ENCODE measurements at regions not wholly inside any gene's neighbourhood (a gene's known extent, or its start where the extent isn't known, plus 50 kb on each side); places are given as distances from the start of the nearest gene placed in this dataset.

GRCh38 chr14:21882226-21882625 is 208.6 kb upstream of the OR4E1 start:
- ChIA-PET CTCF (no interaction called here), POLR2A (no interaction called here)
- no peaks in the 10 kb centered on the region for H3K9me3 Mint-ChIP-seq
- H3K4me1 Mint-ChIP-seq, result peaks cover 4% of the 10 kb centered on the region
- H3K36me3 Mint-ChIP-seq (ENCODE audit: low read depth), result no peaks in the 10 kb centered on the region
- no peak for DNase-seq
- no peak overlapping the region for H3K4me3 Mint-ChIP-seq
- H3K27me3 Mint-ChIP-seq, result peaks cover 18% of the 10 kb centered on the region
- H3K27ac Mint-ChIP-seq, result no peak overlapping the region

- Mint-ChIP-seq H3K9me3 (no peaks in the 10 kb centered on the region), H3K4me1 (peaks cover 4% of the 10 kb centered on the region), H3K4me3 (no peak overlapping the region), H3K36me3 (ENCODE audit: low read depth) (no peaks in the 10 kb centered on the region), H3K27me3 (peaks cover 18% of the 10 kb centered on the region), H3K27ac (no peak overlapping the region)
- ChIA-PET CTCF (no interaction called here), POLR2A (no interaction called here)
- DNase-seq, result no peak
Observed at GRCh38 chr14:21880918-21881317, 207.3 kb upstream of the OR4E1 start.

DNA sequence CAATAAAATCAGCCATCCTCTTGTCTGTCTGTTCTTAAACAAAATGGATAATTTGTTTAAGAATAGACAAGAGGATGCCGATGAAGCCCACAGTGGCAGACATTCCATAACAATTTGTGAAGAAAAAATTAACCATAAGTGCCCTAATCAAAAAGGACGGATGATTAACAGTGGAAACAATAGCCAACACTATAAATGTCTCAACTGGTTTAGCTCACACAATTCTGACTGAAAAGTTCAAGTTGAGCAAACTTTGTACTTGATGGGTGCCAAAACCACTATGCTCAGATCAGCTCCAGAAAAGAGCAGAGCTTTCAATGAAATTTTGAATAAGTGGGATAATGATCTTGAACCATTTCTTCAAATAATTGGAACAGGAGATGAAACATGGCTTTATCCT is 202.2 kb upstream of the OR4E1 start:
- Mint-ChIP-seq H3K27ac (no peak overlapping the region), H3K4me3 (no peak overlapping the region), H3K36me3 (ENCODE audit: low read depth) (no peaks in the 10 kb centered on the region), H3K27me3 (peaks cover 2% of the 10 kb centered on the region), H3K9me3 (no peaks in the 10 kb centered on the region), H3K4me1 (peaks cover 28% of the 10 kb centered on the region)
- POLR2A ChIA-PET, result no interaction called here
- DNase-seq, result no peak
- CTCF ChIA-PET, result interaction anchor here (0.6 to 0.8 kb wide), 3 partner anchors 26 to 714 kb away, joined by 3 read pairs; no protein-coding TSS in a partner anchor

DNA sequence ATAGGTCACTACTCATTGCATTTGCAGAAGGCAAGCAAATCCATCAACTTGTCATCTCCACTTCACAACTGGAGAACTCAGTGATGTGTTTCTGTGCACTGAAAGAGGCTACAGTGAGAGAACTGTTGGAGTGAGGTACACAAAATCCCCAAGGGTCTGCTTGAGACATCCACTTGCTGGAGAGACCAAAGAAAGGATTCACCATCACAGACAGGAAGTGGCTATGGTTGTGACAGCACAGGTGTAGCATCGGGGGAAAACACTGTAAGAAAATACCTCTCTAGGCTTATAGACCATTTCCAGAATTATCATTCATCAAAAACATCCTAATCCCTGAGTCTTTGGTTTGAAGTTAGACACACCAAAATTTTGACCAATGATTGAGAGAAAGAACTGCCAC is 201.3 kb upstream of the OR4E1 start:
- Mint-ChIP-seq H3K4me1 (peaks cover 27% of the 10 kb centered on the region), H3K27ac (peak overlapping the region; percentile 76), H3K4me3 (peak overlapping the region; percentile 35), H3K36me3 (ENCODE audit: low read depth) (no peaks in the 10 kb centered on the region), H3K27me3 (peaks cover 2% of the 10 kb centered on the region), H3K9me3 (no peaks in the 10 kb centered on the region)
- no peak for DNase-seq
- ChIA-PET POLR2A (no interaction called here), CTCF (interaction anchor here (1.4 to 1.6 kb wide), 3 partner anchors 12 to 39 kb away, joined by 3 to 7 read pairs (median 4); no protein-coding TSS in a partner anchor)

DNA sequence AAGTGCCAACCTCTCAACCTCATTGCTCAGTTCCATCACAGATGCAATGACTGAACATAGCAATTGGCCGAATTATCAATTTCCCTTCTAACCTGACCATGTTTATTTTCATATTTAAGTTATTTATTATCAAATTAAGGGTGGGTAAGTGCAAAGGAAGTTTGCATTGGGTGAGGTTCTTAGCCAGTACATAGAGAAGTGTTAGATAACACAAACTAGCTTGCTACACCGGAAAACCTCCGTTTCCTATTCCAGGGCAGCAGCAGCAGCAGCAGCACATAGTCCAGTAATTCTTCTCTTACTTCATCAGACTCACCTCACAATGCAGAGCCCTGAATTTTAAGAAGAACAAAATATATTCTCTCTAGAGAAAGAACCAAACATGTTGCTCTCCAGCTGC is 200.5 kb upstream of the OR4E1 start:
- H3K4me1 Mint-ChIP-seq, result peaks cover 28% of the 10 kb centered on the region
- H3K9me3 Mint-ChIP-seq, result no peaks in the 10 kb centered on the region
- H3K36me3 Mint-ChIP-seq (ENCODE audit: low read depth), result no peaks in the 10 kb centered on the region
- H3K27me3 Mint-ChIP-seq, result peaks cover 2% of the 10 kb centered on the region
- CTCF ChIA-PET, result interaction anchor here (0.7 to 1.6 kb wide), 4 partner anchors 13 to 992 kb away, joined by 3 to 7 read pairs (median 4); no protein-coding TSS in a partner anchor
- H3K4me3 Mint-ChIP-seq, result peak overlapping the region; percentile 51
- POLR2A ChIA-PET, result interaction anchor here (0.7 to 1.5 kb wide), 4 partner anchors 13 to 682 kb away, joined by 3 to 4 read pairs (median 3); no protein-coding TSS in a partner anchor
- H3K27ac Mint-ChIP-seq, result peak overlapping the region; percentile 76
- DNase-seq, result no peak

DNA sequence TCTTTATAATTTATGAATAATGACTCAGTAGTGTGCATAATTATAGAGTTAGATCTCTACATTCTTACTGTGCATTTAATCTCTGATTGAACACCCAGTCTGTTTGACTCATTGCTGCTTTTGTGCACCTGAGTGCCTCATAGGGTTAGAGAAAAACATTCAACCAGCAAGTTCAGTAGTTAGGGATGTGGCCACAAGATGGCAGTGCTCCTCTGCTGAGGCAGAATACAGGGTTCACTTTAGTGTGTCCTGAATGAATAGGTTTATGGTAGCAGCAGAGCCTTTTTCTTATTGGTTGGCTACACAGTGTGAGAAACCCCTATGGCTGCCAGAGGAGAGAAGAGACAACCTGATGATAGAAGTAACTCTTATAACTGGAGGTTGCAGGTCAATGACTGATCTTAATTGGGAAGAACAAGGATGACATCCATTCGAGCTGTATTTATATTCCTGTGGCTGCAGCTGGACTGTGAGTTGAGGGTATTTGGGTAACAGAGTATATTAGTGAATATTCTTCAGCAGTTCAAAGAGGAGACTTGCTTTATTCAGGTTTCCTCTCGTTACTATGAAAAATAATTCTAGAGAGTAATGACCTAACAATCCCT is 194.9 kb upstream of the OR4E1 start:
- ChIA-PET CTCF (interaction anchor here (0.8 to 2.4 kb wide), 16 partner anchors 11 to 53 kb away, joined by 3 to 13 read pairs (median 4); no protein-coding TSS in a partner anchor), POLR2A (interaction anchor here (2.0 kb wide), 1 partner anchor 687 kb away, joined by 8 read pairs; no protein-coding TSS in a partner anchor)
- H3K27ac Mint-ChIP-seq, result peak overlapping the region; percentile 50
- peak overlapping the region; percentile 60 for H3K4me3 Mint-ChIP-seq
- no peaks in the 10 kb centered on the region for H3K9me3 Mint-ChIP-seq
- peaks cover 6% of the 10 kb centered on the region for H3K27me3 Mint-ChIP-seq
- H3K4me1 Mint-ChIP-seq, result peaks cover 30% of the 10 kb centered on the region
- peak; percentile 84 for DNase-seq
- no peaks in the 10 kb centered on the region for H3K36me3 Mint-ChIP-seq (ENCODE audit: low read depth)

DNA sequence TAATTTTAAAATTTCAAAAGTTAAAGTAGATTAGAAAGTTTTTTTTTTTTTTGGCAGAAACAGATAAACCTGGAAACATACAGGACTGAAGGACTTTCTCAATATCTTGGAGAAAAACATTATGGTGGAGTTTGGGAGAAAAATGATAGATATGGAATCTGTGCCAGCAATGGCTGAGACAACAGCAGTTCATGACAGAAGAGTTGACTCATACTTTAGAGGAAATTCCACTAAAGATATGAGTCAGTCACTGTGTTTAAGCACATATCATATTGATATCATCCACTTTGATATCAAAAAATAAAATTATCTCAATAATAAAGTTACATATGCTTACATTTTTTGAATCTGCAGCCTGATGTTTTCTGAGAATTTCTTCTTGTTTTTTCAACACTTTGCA is 193.9 kb upstream of the OR4E1 start:
- Mint-ChIP-seq H3K36me3 (ENCODE audit: low read depth) (no peaks in the 10 kb centered on the region), H3K27ac (peak overlapping the region; percentile 50), H3K4me1 (peaks cover 24% of the 10 kb centered on the region), H3K9me3 (no peaks in the 10 kb centered on the region), H3K4me3 (no peak overlapping the region), H3K27me3 (peaks cover 6% of the 10 kb centered on the region)
- CTCF ChIA-PET, result interaction anchor here (1.0 kb wide), 1 partner anchor 688 kb away, joined by 3 read pairs; no protein-coding TSS in a partner anchor
- POLR2A ChIA-PET, result no interaction called here
- DNase-seq, result no peak

GRCh38 chr14:21866479-21866878 is 192.9 kb upstream of the OR4E1 start:
- Mint-ChIP-seq H3K4me3 (no peak overlapping the region), H3K27ac (peak overlapping the region; percentile 50)
- CTCF ChIA-PET, result interaction anchor here (1.0 to 1.2 kb wide), 2 partner anchors 48 to 689 kb away, joined by 3 read pairs; no protein-coding TSS in a partner anchor

GRCh38 chr14:21863289-21863688 is 189.7 kb upstream of the OR4E1 start:
- ChIA-PET CTCF (interaction anchor here (1.0 to 3.4 kb wide), 3 partner anchors 11 to 707 kb away, joined by 3 to 12 read pairs (median 9); no protein-coding TSS in a partner anchor), POLR2A (interaction anchor here (3.4 to 8.6 kb wide), 3 partner anchors 10 to 693 kb away, joined by 21 to 65 read pairs (median 25); no protein-coding TSS in a partner anchor)
- H3K36me3 Mint-ChIP-seq (ENCODE audit: low read depth), result peaks cover 3% of the 10 kb centered on the region
- H3K9me3 Mint-ChIP-seq, result no peaks in the 10 kb centered on the region
- DNase-seq, result no peak
- peak overlapping the region; percentile 54 for H3K4me3 Mint-ChIP-seq
- H3K4me1 Mint-ChIP-seq, result peaks cover 22% of the 10 kb centered on the region
- H3K27me3 Mint-ChIP-seq, result peaks cover 14% of the 10 kb centered on the region
- H3K27ac Mint-ChIP-seq, result peak overlapping the region; percentile 36

More at GRCh38 chr14:21866479-21866878, 192.9 kb upstream of the OR4E1 start:
- H3K27me3 Mint-ChIP-seq, result peaks cover 7% of the 10 kb centered on the region
- POLR2A ChIA-PET, result no interaction called here
- peaks cover 24% of the 10 kb centered on the region for H3K4me1 Mint-ChIP-seq
- DNase-seq, result no peak
- H3K36me3 Mint-ChIP-seq (ENCODE audit: low read depth), result peaks cover 3% of the 10 kb centered on the region
- H3K9me3 Mint-ChIP-seq, result no peaks in the 10 kb centered on the region

GRCh38 chr14:21861153-21861552 is 187.5 kb upstream of the OR4E1 start:
- DNase-seq, result no peak
- H3K27ac Mint-ChIP-seq, result peak overlapping the region; percentile 71
- no peaks in the 10 kb centered on the region for H3K9me3 Mint-ChIP-seq
- POLR2A ChIA-PET, result interaction anchor here (1.7 to 8.6 kb wide), 6 partner anchors 8 to 695 kb away, joined by 4 to 65 read pairs (median 16); no protein-coding TSS in a partner anchor
- peaks cover 17% of the 10 kb centered on the region for H3K27me3 Mint-ChIP-seq
- peaks cover 9% of the 10 kb centered on the region for H3K4me1 Mint-ChIP-seq
- CTCF ChIA-PET, result interaction anchor here (0.8 to 3.4 kb wide), 6 partner anchors 9 to 709 kb away, joined by 4 to 21 read pairs (median 8); no protein-coding TSS in a partner anchor
- peak overlapping the region; percentile 70 for H3K4me3 Mint-ChIP-seq
- peaks cover 10% of the 10 kb centered on the region for H3K36me3 Mint-ChIP-seq (ENCODE audit: low read depth)

DNA sequence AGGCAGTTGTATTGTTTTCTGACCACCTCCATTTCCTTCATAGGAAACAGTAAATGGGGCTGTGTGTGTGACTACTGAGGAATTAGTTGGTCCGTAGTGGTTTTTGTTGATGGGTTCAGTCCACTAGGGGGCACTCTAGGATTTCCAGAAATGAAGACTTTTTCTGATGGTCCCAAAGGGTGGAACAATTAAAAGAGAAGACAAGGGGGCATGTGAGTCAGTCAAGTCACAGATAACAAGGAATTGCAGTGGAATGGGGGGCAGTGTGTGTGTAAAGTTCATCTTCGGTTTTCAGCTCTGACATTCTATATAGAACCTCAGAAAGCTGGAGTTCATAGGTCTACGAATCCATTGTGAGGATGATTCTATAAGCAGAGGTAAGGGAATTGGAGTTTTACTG is 186.6 kb upstream of the OR4E1 start:
- CTCF ChIA-PET, result interaction anchor here (0.7 to 3.4 kb wide), 9 partner anchors 8 to 710 kb away, joined by 3 to 21 read pairs (median 7); no protein-coding TSS in a partner anchor
- peaks cover 9% of the 10 kb centered on the region for H3K4me1 Mint-ChIP-seq
- peaks cover 13% of the 10 kb centered on the region for H3K36me3 Mint-ChIP-seq (ENCODE audit: low read depth)
- peak overlapping the region; percentile 24 for H3K27ac Mint-ChIP-seq
- peak overlapping the region; percentile 51 for H3K4me3 Mint-ChIP-seq
- H3K9me3 Mint-ChIP-seq, result no peaks in the 10 kb centered on the region
- POLR2A ChIA-PET, result interaction anchor here (3.4 to 8.6 kb wide), 3 partner anchors 7 to 696 kb away, joined by 21 to 65 read pairs (median 25); no protein-coding TSS in a partner anchor
- H3K27me3 Mint-ChIP-seq, result peaks cover 14% of the 10 kb centered on the region
- DNase-seq, result peak; percentile 51

- Mint-ChIP-seq H3K27ac (peak overlapping the region; percentile 82), H3K4me3 (peak overlapping the region; percentile 65), H3K9me3 (no peaks in the 10 kb centered on the region), H3K36me3 (ENCODE audit: low read depth) (peaks cover 35% of the 10 kb centered on the region), H3K27me3 (peaks cover 23% of the 10 kb centered on the region), H3K4me1 (peaks cover 12% of the 10 kb centered on the region)
- CTCF ChIA-PET, result interaction anchor here (0.6 to 2.7 kb wide), 21 partner anchors 8 to 741 kb away, joined by 3 to 21 read pairs (median 5); no protein-coding TSS in a partner anchor
- no peak for DNase-seq
- POLR2A ChIA-PET, result interaction anchor here (1.1 to 3.2 kb wide), 10 partner anchors 9 to 708 kb away, joined by 3 to 25 read pairs (median 6); no protein-coding TSS in a partner anchor
Observed at GRCh38 chr14:21852775-21853174, 179.2 kb upstream of the OR4E1 start.
